Heart right ventricle (tissue), 16 donors: ENCODE measurements at regions not wholly inside any gene's neighbourhood (a gene's known extent, or its start where the extent isn't known, plus 50 kb on each side); places are given as distances from the start of the nearest gene placed in this dataset.

Source experiments
- ATAC-seq, 8 donors: fragments of 200-7000 bp; cut with Tn5 transposase; one replicate each; pipeline ENCODE4 v1.9.1; 2020; ENCODE audit warnings: mild to moderate bottlenecking in 8 of 8, moderate library complexity in 8 of 8, moderate number of reproducible peaks in 1 of 8
- DNase-seq, 2 donors: peaks; one replicate each; pipeline ENCODE4 v3.0.0-alpha.2; 2020
- H3K27ac ChIP-seq, 10 donors: fragments of 200-600 bp; sonication (generic) in 2 of 10; one replicate each; pipeline versions ENCODE4 v1.5.0 to v1.8.0; 2020 to 2022; ENCODE audit warnings: mild to moderate bottlenecking in 3 of 10
- H3K27me3 ChIP-seq, 7 donors: fragments of 200-600 bp; one replicate each; pipeline ENCODE4 v1.8.0; 2021 to 2022; ENCODE audit warnings: mild to moderate bottlenecking in 2 of 7
- H3K36me3 ChIP-seq, 9 donors: fragments of 200-600 bp; sonication (generic) in 1 of 9; one replicate each; pipeline versions ENCODE4 v1.5.0 to v1.8.0; 2020 to 2022; ENCODE audit warnings: mild to moderate bottlenecking in 2 of 9
- H3K4me1 ChIP-seq, 9 donors: fragments of 200-600 bp; sonication (generic) in 1 of 9; one replicate each; pipeline versions ENCODE4 v1.5.0 to v1.8.0; 2020 to 2022; ENCODE audit warnings: mild to moderate bottlenecking in 4 of 9
- H3K4me3 ChIP-seq, 10 donors: fragments of 200-600 bp; sonication (generic) in 2 of 10; one replicate each; pipeline versions ENCODE4 v1.5.0 to v1.8.0; 2020 to 2022; ENCODE audit warnings: mild to moderate bottlenecking in 7 of 10, moderate library complexity in 2 of 10
- H3K9me3 ChIP-seq, 11 donors: fragments of 200-600 bp in 10 of 11; sonication (generic) in 2 of 11; one replicate each; pipeline versions ENCODE4 v1.5.0 to v1.8.0; 2013 to 2022; ENCODE audit warnings: mild to moderate bottlenecking in 2 of 11, control low read depth in 1 of 11, moderate library complexity in 1 of 11
- WGBS, 2 donors: extraction: QIAGEN DNeasy Blood & Tissue Kit; methylation state at CpG; one replicate each; pipeline ENCODE4 v1.1.7; 2013; ENCODE audit warnings: inconsistent platforms in 1 of 2; 5-methylcytosine and 5-hydroxymethylcytosine counted together
- intact Hi-C, 10 donors: fragments of 100-400 bp; cut with DNase I; formaldehyde crosslinking; loops; one replicate each; pipeline versions ENCODE4 v1.11.1 to v1.14.2; 2022
- TF ChIP-seq, protein P1 (sequence below), 9 donors: fragments of 200-600 bp; sonication (generic) in 2 of 9; IDR thresholded peaks; one replicate each; pipeline versions ENCODE4 v1.5.0 to v1.8.0; 2021 to 2022; ENCODE audit warnings: antibody characterized with exemption in 9 of 9, mild to moderate bottlenecking in 5 of 9, moderate library complexity in 1 of 9
- donor health status: Arrhythmogenic right ventricular cardiomyopathy.
- donor health status: ischemic (EF 13 %, LVEDD 7.1; RV severe dilation, severe dysfunction).
- donor health status: healthy with polysubstance abuse.
- donor health status: DM: no; HTN: yes; CAD: no.
- donor health status: DM: no; HTN: no; CAD: no.
- donor health status: ischemic (EF 25% LVEDD 6.9; RV normal size, moderate dysfunction).
- donor health status: ischemic (EF 25% LVEDD 5.7; RV mildly dilated, moderate dysfunction).
- donor health status: healthy.
- donor health status: DM: yes; HTN: yes; CAD: no.
- donor health status: Ischemic cardiomyopathy.
- donor health status: ischemic (EF 35%, LVEDD 5.7; RV mildly dilated, moderate dysfunction).
- donor health status: nonischemic (EF 11% LVEDD 7.7; RV severe dilation, severe dysfunction).
- donor health status: DM: yes; HTN: yes; CAD: no.
- donor health status: PGD.
- donor health status: ischemic (EF 29% LVEDD 5.4; RV normal size, mild dysfunction).
- donor health status: nonischemic (EF 23%, LVEDD 6.1; RV moderate dilation, normal function).

DNA sequence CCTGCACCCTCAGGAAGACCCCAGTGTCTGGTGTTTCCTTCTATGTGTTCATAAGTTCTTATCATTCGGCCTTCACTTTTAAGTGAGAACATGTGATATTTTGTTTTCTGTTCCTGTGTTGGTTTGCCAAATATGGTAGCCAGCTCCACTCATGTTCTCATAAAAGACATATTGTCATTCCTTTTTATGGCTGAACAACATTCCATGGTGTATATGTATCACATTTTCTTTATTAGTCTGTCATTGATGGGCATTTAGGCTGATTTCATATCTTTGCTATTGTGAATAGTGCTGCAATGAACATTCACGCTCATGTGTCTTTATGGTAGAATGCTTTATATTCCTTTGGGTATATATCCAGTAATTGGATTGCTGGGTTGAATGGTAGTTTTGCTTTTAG, 645.1 kb downstream of the SLC16A7 start:
- H3K4me1 ChIP-seq = no peaks in the 10 kb centered on the region
- ATAC-seq (no peak), DNase-seq (no peak)
- H3K4me3 ChIP-seq = no peak overlapping the region
- no peaks in the 10 kb centered on the region for H3K27me3 ChIP-seq
- TF ChIP-seq, protein P1, sequence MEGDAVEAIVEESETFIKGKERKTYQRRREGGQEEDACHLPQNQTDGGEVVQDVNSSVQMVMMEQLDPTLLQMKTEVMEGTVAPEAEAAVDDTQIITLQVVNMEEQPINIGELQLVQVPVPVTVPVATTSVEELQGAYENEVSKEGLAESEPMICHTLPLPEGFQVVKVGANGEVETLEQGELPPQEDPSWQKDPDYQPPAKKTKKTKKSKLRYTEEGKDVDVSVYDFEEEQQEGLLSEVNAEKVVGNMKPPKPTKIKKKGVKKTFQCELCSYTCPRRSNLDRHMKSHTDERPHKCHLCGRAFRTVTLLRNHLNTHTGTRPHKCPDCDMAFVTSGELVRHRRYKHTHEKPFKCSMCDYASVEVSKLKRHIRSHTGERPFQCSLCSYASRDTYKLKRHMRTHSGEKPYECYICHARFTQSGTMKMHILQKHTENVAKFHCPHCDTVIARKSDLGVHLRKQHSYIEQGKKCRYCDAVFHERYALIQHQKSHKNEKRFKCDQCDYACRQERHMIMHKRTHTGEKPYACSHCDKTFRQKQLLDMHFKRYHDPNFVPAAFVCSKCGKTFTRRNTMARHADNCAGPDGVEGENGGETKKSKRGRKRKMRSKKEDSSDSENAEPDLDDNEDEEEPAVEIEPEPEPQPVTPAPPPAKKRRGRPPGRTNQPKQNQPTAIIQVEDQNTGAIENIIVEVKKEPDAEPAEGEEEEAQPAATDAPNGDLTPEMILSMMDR (IDR thresholded peaks at IDR 0.05) = no peak
- H3K27ac ChIP-seq = no peak overlapping the region
- peaks cover 0 to 23% (median 0%) of the 10 kb centered on the region in 11 donors for H3K9me3 ChIP-seq
- intact Hi-C loops = loop anchor here in 1 of 10 donors (10.0 kb wide), 1 partner anchor 424 kb away; no protein-coding TSS in a partner anchor
- WGBS, 2 donors = 76 to 84% methylated on average over 2 of the region's 2 CpGs
- no peaks in the 10 kb centered on the region for H3K36me3 ChIP-seq

DNA sequence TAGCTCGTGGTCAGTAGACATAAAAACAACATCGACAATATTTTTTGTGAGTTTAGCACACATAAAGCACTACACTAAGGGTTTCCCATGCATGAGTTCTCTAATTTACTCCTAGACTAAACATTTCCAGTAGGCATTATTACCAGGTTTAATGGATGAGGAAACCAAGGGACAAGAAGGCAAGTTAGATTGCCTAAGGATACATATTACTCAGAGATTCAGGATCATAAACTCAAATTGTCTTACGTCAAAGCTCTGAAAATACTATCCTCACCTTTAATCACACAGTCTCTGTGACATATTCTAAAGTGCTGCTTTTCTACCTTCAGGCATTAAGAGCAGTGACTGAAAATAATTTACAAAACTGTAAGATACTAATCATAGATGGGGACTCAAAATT, 655.3 kb downstream of the SLC16A7 start:
- WGBS, 2 donors = 49 to 70% methylated on average over 3 of the region's 3 CpGs

DNA sequence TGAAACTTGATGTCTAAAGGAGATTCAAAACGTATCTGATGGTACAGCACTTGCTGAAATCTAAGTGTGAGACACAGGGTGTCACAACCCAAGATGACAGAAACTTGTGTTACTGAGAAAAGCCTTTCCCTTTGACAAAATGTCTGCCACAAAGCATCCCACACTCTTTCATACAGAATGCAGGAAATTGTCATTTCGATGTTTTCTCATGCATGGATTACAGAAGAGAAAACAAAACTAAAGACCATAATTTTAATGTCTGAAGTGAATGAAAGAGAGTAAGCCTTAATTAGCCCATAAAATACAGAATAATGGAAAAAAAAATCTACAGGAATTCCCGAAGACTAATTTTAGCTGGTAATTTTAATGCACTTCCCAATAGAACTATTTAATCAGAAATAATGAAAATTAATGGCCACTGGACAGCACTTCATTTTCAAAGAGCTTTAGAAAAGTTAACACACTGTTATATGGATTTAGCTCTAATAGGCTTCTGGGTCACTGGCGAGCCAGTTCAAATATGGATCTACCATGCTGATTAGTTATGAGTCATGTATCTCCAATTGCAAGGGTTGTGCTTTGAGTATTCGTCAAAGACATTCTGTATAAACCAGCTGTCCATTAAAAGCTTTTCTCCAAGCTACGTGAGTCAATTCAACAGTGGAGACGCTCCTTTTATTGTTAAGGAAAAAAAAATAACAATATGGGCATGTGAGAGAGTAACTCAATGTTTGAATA, 656.7 kb downstream of the SLC16A7 start:
- Histone ChIP-seq H3K4me3 (no peak overlapping the region), H3K36me3 (no peaks in the 10 kb centered on the region), H3K27me3 (no peaks in the 10 kb centered on the region), H3K27ac (no peak overlapping the region), H3K9me3 (no peaks in the 10 kb centered on the region), H3K4me1 (no peaks in the 10 kb centered on the region)
- intact Hi-C loops = no loop called here
- ATAC-seq (no peak), DNase-seq (no peak)
- 75 to 85% methylated on average over 7 of the region's 7 CpGs for WGBS, 2 donors
- TF ChIP-seq, protein P1 (IDR thresholded peaks at IDR 0.05) = no peak

More for the DNA sequence above, 655.3 kb downstream of the SLC16A7 start:
- Histone ChIP-seq H3K27ac (no peak overlapping the region), H3K4me3 (no peak overlapping the region), H3K9me3 (no peaks in the 10 kb centered on the region), H3K36me3 (no peaks in the 10 kb centered on the region), H3K27me3 (no peaks in the 10 kb centered on the region), H3K4me1 (no peaks in the 10 kb centered on the region)
- TF ChIP-seq, protein P1 (IDR thresholded peaks at IDR 0.05) = no peak
- DNase-seq = no peak
- intact Hi-C loops = no loop called here
- ATAC-seq = no peak

- intact Hi-C loops = no loop called here
- no peak for DNase-seq
- TF ChIP-seq, protein P1 (IDR thresholded peaks at IDR 0.05) = no peak
- H3K9me3 ChIP-seq = no peaks in the 10 kb centered on the region
- H3K27ac ChIP-seq = no peak overlapping the region
- H3K4me3 ChIP-seq = no peak overlapping the region
- ATAC-seq = no peak
- H3K36me3 ChIP-seq = no peaks in the 10 kb centered on the region
- 92 to 93% methylated on average over 1 of the region's 1 CpG for WGBS, 2 donors
- no peaks in the 10 kb centered on the region for H3K27me3 ChIP-seq
- no peaks in the 10 kb centered on the region for H3K4me1 ChIP-seq
Measured at GRCh38 chr12:60255044-60255443, 659.2 kb downstream of the SLC16A7 start.
